T-cell (primary cell): ENCODE measurements at regions not wholly inside any gene's neighbourhood (a gene's known extent, or its start where the extent isn't known, plus 50 kb on each side); places are given as distances from the start of the nearest gene placed in this dataset.

Experiments used
- ATAC-seq, 4 experiments: fragments of 200-7000 bp in 3 of 4; fragments of 150-1000 bp in 1 of 4; cut with Tn5 transposase; replicated peaks in 1 of 4; 1 replicate in 3 of 4; 2 replicates in 1 of 4; pipeline ENCODE4 v1.10.0; 2021; ENCODE audit warnings: moderate library complexity in 3 of 4, mild to moderate bottlenecking in 2 of 4, moderate number of reproducible peaks in 1 of 4
- CTCF ChIA-PET, 2 donors: fragments of 300-600 bp; sonication (Branson Sonifier 250); formaldehyde crosslinking; loops; one replicate each; lab custom pipeline; 2022; ENCODE audit warnings: antibody characterized with exemption in 2 of 2; lab: Charles Lee
- POLR2A ChIA-PET, 2 donors: fragments of 300-600 bp; sonication (Branson Sonifier 250); formaldehyde crosslinking; loops; one replicate each; lab custom pipeline; 2022; ENCODE audit warnings: antibody characterized with exemption in 2 of 2; lab: Charles Lee
- DNase-seq, 35 experiments: peaks; one replicate each; pipeline versions ENCODE4 v3.0.0 to v3.0.0-alpha.2; 2013 to 2023
- H3K27ac ChIP-seq: one replicate; pipeline ENCODE4 v1.5.1; 2013; ENCODE audit warnings: low read length
- H3K27me3 ChIP-seq, 2 experiments: replicated peaks in 1 of 2; 1 replicate in 1 of 2; 2 replicates in 1 of 2; pipeline versions ENCODE4 v1.6.1 to v1.7.0; 2013; ENCODE audit warnings: low read length in 1 of 2, mixed read lengths in 1 of 2; ENCODE audit not compliant: control insufficient read depth in 2 of 2, insufficient read depth in 2 of 2; ENCODE audit errors: extremely low read depth in 1 of 2
- H3K36me3 ChIP-seq, 2 donors: 1 replicate in 1 of 2; 2 replicates in 1 of 2; pipeline versions ENCODE4 v1.6.1 to v1.7.0; 2013; ENCODE audit warnings: low read length in 1 of 2; ENCODE audit not compliant: control insufficient read depth in 2 of 2, insufficient read depth in 1 of 2; ENCODE audit errors: extremely low read depth in 1 of 2
- H3K4me1 ChIP-seq, 2 experiments: 1 replicate in 1 of 2; 2 replicates in 1 of 2; pipeline versions ENCODE4 v1.6.1 to v1.7.0; 2013; ENCODE audit warnings: low read length in 2 of 2, mixed read lengths in 1 of 2; ENCODE audit not compliant: insufficient read depth in 2 of 2, control insufficient read depth in 1 of 2; ENCODE audit errors: extremely low read depth in 1 of 2
- H3K4me3 ChIP-seq, 2 donors: 1 replicate in 1 of 2; 2 replicates in 1 of 2; pipeline versions ENCODE4 v1.5.1 to v1.7.0; 2013; ENCODE audit warnings: mild to moderate bottlenecking in 2 of 2, low read length in 1 of 2, moderate library complexity in 1 of 2; ENCODE audit not compliant: control insufficient read depth in 1 of 2; ENCODE audit errors: extremely low read depth in 1 of 2
- H3K9me3 ChIP-seq: 2 replicates; pipeline ENCODE4 v1.7.0; 2013
- H3K27ac Mint-ChIP-seq, 2 donors: one replicate each; pipeline ENCODE4 v1.8.0; 2020 to 2021; ENCODE audit warnings: mild to moderate bottlenecking in 2 of 2, mixed read lengths in 2 of 2
- H3K27me3 Mint-ChIP-seq, 2 donors: one replicate each; pipeline ENCODE4 v1.8.0; 2021 to 2022; ENCODE audit warnings: mixed read lengths in 2 of 2
- H3K36me3 Mint-ChIP-seq: one replicate; pipeline ENCODE4 v1.8.0; 2021; ENCODE audit warnings: mixed read lengths
- H3K4me1 Mint-ChIP-seq, 3 donors: one replicate each; pipeline ENCODE4 v1.8.0; 2020 to 2022; ENCODE audit warnings: mixed read lengths in 3 of 3, mild to moderate bottlenecking in 1 of 3
- H3K4me3 Mint-ChIP-seq, 3 donors: one replicate each; pipeline ENCODE4 v1.8.0; 2020 to 2022; ENCODE audit warnings: mild to moderate bottlenecking in 3 of 3, mixed read lengths in 3 of 3, moderate library complexity in 3 of 3
- H3K9me3 Mint-ChIP-seq, 3 donors: one replicate each; pipeline ENCODE4 v1.8.0; 2020 to 2022; ENCODE audit warnings: mixed read lengths in 3 of 3
- WGBS: methylation state at CpG from one replicate; pipeline ENCODE4 v1.1.5; 2013; ENCODE audit warnings: missing lambda C conversion rate; ENCODE audit not compliant: insufficient coverage; 5-methylcytosine and 5-hydroxymethylcytosine counted together

DNA sequence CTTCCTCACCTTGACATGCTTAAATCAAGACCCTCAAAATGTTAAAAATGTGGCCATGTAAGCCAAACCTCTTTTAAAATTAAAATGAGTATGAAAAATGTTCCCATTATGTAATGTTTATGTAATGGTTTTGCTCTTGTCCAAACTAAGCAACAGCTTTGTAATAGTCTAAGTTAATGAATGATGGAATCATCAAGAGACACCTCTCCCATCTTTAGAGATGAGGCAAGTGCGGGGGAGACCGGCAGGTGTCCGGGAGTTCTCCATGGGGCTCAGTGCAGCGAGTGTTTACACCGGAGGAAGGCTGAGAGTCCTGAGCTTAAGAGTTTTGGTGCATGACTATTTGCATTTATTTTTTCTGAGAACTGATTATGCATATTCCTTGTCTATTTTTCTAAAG lies 384.9 kb upstream of the RNF32 start:
- Mint-ChIP-seq H3K27me3 (peaks cover 12 to 21% of the 10 kb centered on the region in 2 donors), H3K4me3 (no peak overlapping the region), H3K9me3 (peaks cover 0 to 2% (median 0%) of the 10 kb centered on the region in 3 donors), H3K27ac (no peak overlapping the region), H3K4me1 (no peaks in the 10 kb centered on the region), H3K36me3 (no peaks in the 10 kb centered on the region)
- H3K9me3 ChIP-seq = no peaks in the 10 kb centered on the region
- peaks cover 0 to 14% of the 10 kb centered on the region in 2 experiments for H3K27me3 ChIP-seq
- DNase-seq (no peak), ATAC-seq (no peak)
- H3K4me1 ChIP-seq = no peaks in the 10 kb centered on the region
- no peak overlapping the region for H3K4me3 ChIP-seq
- ChIA-PET POLR2A (no interaction called here), CTCF (no interaction called here)
- no CpG with 5 or more reads among the region's 5 CpGs for WGBS
- H3K27ac ChIP-seq = no peak overlapping the region
- H3K36me3 ChIP-seq = no peaks in the 10 kb centered on the region

DNA sequence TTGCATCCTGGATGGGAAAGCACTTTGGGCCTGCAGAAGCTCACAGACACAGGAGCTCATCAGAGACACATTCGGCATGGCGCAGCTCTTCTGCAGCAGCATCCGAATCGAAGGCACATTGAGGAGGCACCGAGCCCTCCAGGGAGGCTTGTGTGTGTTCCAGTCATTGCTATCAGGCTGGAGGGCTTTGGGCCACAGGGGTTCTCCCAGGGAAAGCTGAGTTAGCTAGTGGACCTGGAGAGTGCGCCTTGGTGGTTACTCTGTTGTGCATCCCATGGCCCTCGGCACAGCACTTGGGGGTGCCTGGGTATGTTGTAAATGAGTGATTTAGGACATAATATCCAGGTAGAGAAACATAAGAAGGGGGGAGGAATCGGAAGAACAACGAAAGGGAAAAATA lies 388.7 kb upstream of the RNF32 start:
- WGBS = 74% methylated on average over 8 of the region's 9 CpGs
- Histone ChIP-seq H3K27ac (no peak overlapping the region), H3K36me3 (no peaks in the 10 kb centered on the region), H3K9me3 (no peaks in the 10 kb centered on the region), H3K4me3 (no peak overlapping the region), H3K4me1 (no peaks in the 10 kb centered on the region), H3K27me3 (peaks cover 0 to 19% of the 10 kb centered on the region in 2 experiments)
- Mint-ChIP-seq H3K27me3 (peaks cover 28% of the 10 kb centered on the region in 2 donors), H3K4me1 (no peaks in the 10 kb centered on the region), H3K27ac (no peak overlapping the region), H3K9me3 (no peaks in the 10 kb centered on the region), H3K4me3 (no peak overlapping the region), H3K36me3 (no peaks in the 10 kb centered on the region)
- DNase-seq (no peak), ATAC-seq (no peak)
- ChIA-PET POLR2A (no interaction called here), CTCF (no interaction called here)

DNA sequence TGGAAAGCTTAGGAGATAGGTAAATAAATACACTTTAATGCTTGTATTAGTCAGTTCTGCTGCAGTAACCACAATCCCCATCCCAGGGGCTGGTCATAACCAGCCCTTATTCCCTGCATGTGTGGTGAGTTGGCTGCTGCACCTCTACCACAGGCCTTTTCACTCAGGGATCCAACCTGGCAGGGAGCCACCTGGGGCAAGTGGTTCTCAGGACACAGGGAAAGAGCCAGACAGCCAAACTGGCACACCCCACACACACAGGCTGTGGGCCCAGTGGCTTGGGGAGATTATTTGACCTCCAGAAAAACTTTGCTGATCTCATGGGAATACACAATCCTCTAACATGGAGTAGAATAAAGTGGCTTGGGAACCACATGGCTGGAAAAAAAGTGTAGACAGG lies 400.0 kb upstream of the RNF32 start:
- H3K4me3 ChIP-seq = no peak overlapping the region
- POLR2A ChIA-PET = no interaction called here
- Mint-ChIP-seq H3K4me1 (no peaks in the 10 kb centered on the region), H3K27me3 (peaks cover 4 to 11% of the 10 kb centered on the region in 2 donors), H3K27ac (no peak overlapping the region), H3K36me3 (no peaks in the 10 kb centered on the region), H3K4me3 (no peak overlapping the region), H3K9me3 (peaks cover 0 to 3% (median 0%) of the 10 kb centered on the region in 3 donors)
- no peak overlapping the region for H3K27ac ChIP-seq
- H3K36me3 ChIP-seq = no peaks in the 10 kb centered on the region
- ATAC-seq (no peak), DNase-seq (no peak)
- H3K27me3 ChIP-seq = peaks cover 0 to 3% of the 10 kb centered on the region in 2 experiments
- CTCF ChIA-PET = interaction anchor here in 1 of 2 donors (0.5 kb wide), 1 partner anchor 428 kb away, joined by 4 read pairs; the partner anchor contains the start of gene SHH
- H3K9me3 ChIP-seq = no peaks in the 10 kb centered on the region
- H3K4me1 ChIP-seq = no peaks in the 10 kb centered on the region

DNA sequence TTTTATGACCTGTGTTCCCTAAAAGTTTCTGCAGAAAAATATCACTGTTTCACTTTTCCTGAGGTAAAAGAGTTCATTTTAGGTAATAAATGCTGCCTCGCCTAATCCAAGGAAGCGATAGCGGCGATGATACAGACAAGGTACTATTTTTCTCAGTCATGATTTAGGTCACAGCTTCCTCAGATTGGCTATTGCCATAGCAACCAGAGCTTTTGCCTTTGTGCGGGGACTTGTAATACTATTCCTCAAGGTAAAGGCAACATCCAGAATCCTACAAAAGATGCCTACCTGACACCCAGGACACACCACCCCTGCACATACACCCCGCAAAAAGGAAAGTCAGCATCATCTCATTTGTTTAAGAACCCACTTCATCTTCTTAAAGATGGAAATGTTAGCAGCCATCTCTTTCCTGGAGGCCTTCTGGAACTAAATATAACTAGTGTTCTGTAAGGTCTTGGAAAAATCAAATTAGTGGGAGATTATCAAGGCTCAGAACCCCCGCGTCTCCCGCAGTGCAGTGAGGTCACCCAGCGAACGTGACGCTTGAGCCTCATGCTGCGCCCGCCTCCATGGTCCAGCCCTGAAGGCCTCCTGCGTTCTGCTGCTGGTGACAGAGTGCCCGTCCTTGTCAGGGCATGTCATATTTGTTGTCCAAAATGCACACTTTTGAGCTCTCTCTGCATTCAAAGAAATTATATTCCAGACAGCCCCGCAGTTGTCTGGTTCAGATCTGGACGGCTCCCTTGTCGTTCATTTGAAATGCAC lies 402.0 kb upstream of the RNF32 start:
- no peak overlapping the region for H3K4me3 Mint-ChIP-seq
- H3K27ac Mint-ChIP-seq = no peak overlapping the region
- H3K36me3 ChIP-seq = no peaks in the 10 kb centered on the region
- no peak for ATAC-seq
- peaks cover 0 to 11% of the 10 kb centered on the region in 2 experiments for H3K27me3 ChIP-seq
- ChIA-PET POLR2A (no interaction called here), CTCF (no interaction called here)
- H3K9me3 Mint-ChIP-seq = peaks cover 0 to 3% (median 0%) of the 10 kb centered on the region in 3 donors
- WGBS = 91% methylated on average over 18 of the region's 19 CpGs
- no peak for DNase-seq
- H3K27me3 Mint-ChIP-seq = peaks cover 0 to 6% of the 10 kb centered on the region in 2 donors
- no peak overlapping the region for H3K4me3 ChIP-seq
- no peaks in the 10 kb centered on the region for H3K9me3 ChIP-seq
- no peaks in the 10 kb centered on the region for H3K36me3 Mint-ChIP-seq
- H3K4me1 ChIP-seq = no peaks in the 10 kb centered on the region
- H3K27ac ChIP-seq = no peak overlapping the region
- H3K4me1 Mint-ChIP-seq = no peaks in the 10 kb centered on the region

DNA sequence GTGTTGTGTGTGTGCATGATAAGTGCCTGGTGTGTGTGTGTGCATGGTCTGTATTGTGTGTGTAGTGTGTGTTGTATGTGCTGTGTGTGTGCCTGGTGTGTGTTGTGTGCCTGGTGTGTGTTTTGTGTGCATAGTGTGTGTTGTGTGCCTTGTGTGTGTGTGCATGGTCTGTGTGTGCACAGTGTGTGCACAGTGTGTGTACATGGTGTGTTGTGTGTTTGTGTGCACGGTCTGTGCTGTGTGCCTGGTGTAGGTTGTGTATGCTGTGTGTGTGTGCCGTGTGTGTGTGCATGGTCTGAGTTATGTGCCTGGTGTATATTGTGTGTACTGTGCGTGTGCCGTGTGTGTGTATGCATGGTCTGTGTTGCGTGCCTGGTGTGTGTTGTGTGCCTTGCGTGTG lies 403.0 kb upstream of the RNF32 start:
- Histone ChIP-seq H3K36me3 (no peaks in the 10 kb centered on the region), H3K4me1 (no peaks in the 10 kb centered on the region), H3K27ac (no peak overlapping the region), H3K27me3 (peaks cover 0 to 11% of the 10 kb centered on the region in 2 experiments), H3K4me3 (no peak overlapping the region), H3K9me3 (no peaks in the 10 kb centered on the region)
- Mint-ChIP-seq H3K27me3 (peaks cover 0 to 6% of the 10 kb centered on the region in 2 donors), H3K4me1 (no peaks in the 10 kb centered on the region), H3K4me3 (no peak overlapping the region), H3K36me3 (no peaks in the 10 kb centered on the region), H3K9me3 (no peaks in the 10 kb centered on the region), H3K27ac (no peak overlapping the region)
- ChIA-PET POLR2A (no interaction called here), CTCF (no interaction called here)
- 97% methylated on average over 6 of the region's 6 CpGs for WGBS
- DNase-seq (no peak), ATAC-seq (no peak)

DNA sequence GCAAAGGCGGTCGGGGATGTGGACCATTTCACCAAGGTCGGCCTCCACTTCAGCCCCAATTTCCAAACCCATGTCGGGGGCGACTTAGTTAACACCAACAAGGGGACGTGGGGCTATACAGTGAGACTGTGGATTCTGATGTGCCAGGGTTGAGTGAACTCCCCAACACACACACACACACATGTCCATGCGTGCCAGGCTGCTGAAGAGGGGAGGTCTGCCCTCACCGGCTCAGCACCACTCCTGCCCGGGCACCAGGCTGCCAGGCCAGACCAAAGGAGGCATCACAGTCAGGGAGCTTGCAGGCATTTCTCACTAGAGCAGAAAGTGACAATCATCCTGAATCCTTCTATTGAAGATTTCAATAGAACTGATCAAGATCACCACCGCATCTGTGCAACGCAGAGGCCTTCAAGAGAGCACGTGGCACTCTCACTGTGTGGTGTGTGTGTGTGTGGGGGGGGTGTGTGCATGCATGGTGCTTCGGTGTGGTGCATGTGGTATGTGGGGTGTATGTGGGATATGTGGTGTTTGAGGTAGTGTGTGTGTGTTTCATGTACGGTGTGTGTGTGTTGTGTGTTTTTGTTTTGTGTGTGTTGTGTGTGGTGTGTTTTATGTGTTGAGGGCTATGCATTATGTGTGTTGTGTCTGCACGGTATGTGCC lies 403.5 kb upstream of the RNF32 start:
- no peaks in the 10 kb centered on the region for H3K4me1 Mint-ChIP-seq
- no peak for DNase-seq
- no peak overlapping the region for H3K4me3 Mint-ChIP-seq
- no peaks in the 10 kb centered on the region for H3K9me3 Mint-ChIP-seq
- no peaks in the 10 kb centered on the region for H3K4me1 ChIP-seq
- H3K36me3 ChIP-seq = no peaks in the 10 kb centered on the region
- no peak for ATAC-seq
- no peak overlapping the region for H3K27ac ChIP-seq
- 89% methylated on average over 9 of the region's 15 CpGs for WGBS
- peaks cover 0 to 11% of the 10 kb centered on the region in 2 experiments for H3K27me3 ChIP-seq
- no peaks in the 10 kb centered on the region for H3K9me3 ChIP-seq
- no peaks in the 10 kb centered on the region for H3K36me3 Mint-ChIP-seq
- no peak overlapping the region for H3K4me3 ChIP-seq
- ChIA-PET CTCF (no interaction called here), POLR2A (no interaction called here)
- peaks cover 0 to 6% of the 10 kb centered on the region in 2 donors for H3K27me3 Mint-ChIP-seq
- H3K27ac Mint-ChIP-seq = no peak overlapping the region
